ENCODE measurements at regions not wholly inside any gene's neighbourhood (a gene's known extent, or its start where the extent isn't known, plus 50 kb on each side); places are given as distances from the start of the nearest gene placed in this dataset.

GRCh38 chr2:204367466-204367865, 177.8 kb upstream of the PARD3B start:
- no peak for TF ChIP-seq POLR2A (IDR thresholded peaks at IDR 0.05)
- TF ChIP-seq CTCF (IDR thresholded peaks at IDR 0.05): no peak

Measured in right lobe of liver (tissue), 4 donors.